Ammon's horn (tissue), 1 donor: ENCODE measurements at regions not wholly inside any gene's neighbourhood (a gene's known extent, or its start where the extent isn't known, plus 50 kb on each side); places are given as distances from the start of the nearest gene placed in this dataset.

Experiments
- DNase-seq: peaks from one replicate; pipeline ENCODE4 v3.0.0-alpha.2; 2016; ENCODE audit warnings: low spot score

GRCh38 chr7:18081617-18082016, 54.0 kb upstream of the PRPS1L1 start:
- no peak for DNase-seq

GRCh38 chr7:18082169-18082568, 54.5 kb upstream of the PRPS1L1 start:
- no peak for DNase-seq

GRCh38 chr7:18086165-18087025, 58.7 kb upstream of the PRPS1L1 start:
- peak; percentile 15 for DNase-seq

- peak; percentile 5 for DNase-seq
Measured at GRCh38 chr7:18087026-18087686, 59.5 kb upstream of the PRPS1L1 start.

- peak; percentile 35 for DNase-seq
Measured at GRCh38 chr7:18087687-18088078, 60.0 kb upstream of the PRPS1L1 start.

- no peak for DNase-seq
Measured at GRCh38 chr7:18096087-18096486, 68.4 kb upstream of the PRPS1L1 start.

- no peak for DNase-seq
Measured at GRCh38 chr7:18102576-18102975, 74.9 kb upstream of the PRPS1L1 start.

- DNase-seq = no peak
Measured at GRCh38 chr7:18103436-18104218, 76.0 kb upstream of the PRPS1L1 start.

GRCh38 chr7:18109762-18110161, 82.1 kb upstream of the PRPS1L1 start:
- DNase-seq = no peak

GRCh38 chr7:18116661-18117060, 89.0 kb upstream of the PRPS1L1 start:
- no peak for DNase-seq

- DNase-seq = no peak
Measured at GRCh38 chr7:18117482-18117881, 89.8 kb upstream of the PRPS1L1 start.

- no peak for DNase-seq
Measured at GRCh38 chr7:18119985-18120384, 92.3 kb upstream of the PRPS1L1 start.

GRCh38 chr7:18123508-18124239, 96.0 kb upstream of the PRPS1L1 start:
- no peak for DNase-seq

- no peak for DNase-seq
Measured at GRCh38 chr7:18125476-18125875, 97.8 kb upstream of the PRPS1L1 start.

- DNase-seq = no peak
Measured at GRCh38 chr7:18126281-18126680, 98.6 kb upstream of the PRPS1L1 start.

GRCh38 chr7:18128846-18129245, 101.2 kb upstream of the PRPS1L1 start:
- no peak for DNase-seq

- DNase-seq = no peak
Measured at GRCh38 chr7:18132811-18133210, 105.2 kb upstream of the PRPS1L1 start.

GRCh38 chr7:18133921-18134320, 106.3 kb upstream of the PRPS1L1 start:
- DNase-seq = no peak

- no peak for DNase-seq
Measured at GRCh38 chr7:18140943-18141342, 113.3 kb upstream of the PRPS1L1 start.

- peak; percentile 33 for DNase-seq
Measured at GRCh38 chr7:18144166-18144565, 116.5 kb upstream of the PRPS1L1 start.

- DNase-seq = no peak
Measured at GRCh38 chr7:18145160-18145559, 117.5 kb upstream of the PRPS1L1 start.

- no peak for DNase-seq
Measured at GRCh38 chr7:18151422-18151821, 123.8 kb upstream of the PRPS1L1 start.
